Neural crest cell (in vitro differentiated cells): ENCODE measurements at regions not wholly inside any gene's neighbourhood (a gene's known extent, or its start where the extent isn't known, plus 50 kb on each side); places are given as distances from the start of the nearest gene placed in this dataset.

Source experiments
- DNase-seq: peaks from one replicate; pipeline ENCODE4 v3.0.0; 2021; ENCODE audit warnings: low read depth, mixed read lengths, low spot score
- H3K27ac Mint-ChIP-seq: one replicate; pipeline ENCODE4 v1.8.0; 2021; ENCODE audit warnings: mild to moderate bottlenecking, mixed read lengths; ENCODE audit not compliant: unreplicated experiment
- H3K27me3 Mint-ChIP-seq: 2 replicates; pipeline ENCODE4 v1.8.0; 2021; ENCODE audit warnings: low read depth, mild to moderate bottlenecking, mixed read lengths
- H3K36me3 Mint-ChIP-seq: 2 replicates; pipeline ENCODE4 v1.8.0; 2021; ENCODE audit warnings: low read depth, mild to moderate bottlenecking, mixed read lengths
- H3K4me1 Mint-ChIP-seq: 2 replicates; pipeline ENCODE4 v1.8.0; 2021; ENCODE audit warnings: mixed read lengths
- H3K4me3 Mint-ChIP-seq: one replicate; pipeline ENCODE4 v1.8.0; 2021; ENCODE audit warnings: mild to moderate bottlenecking, mixed read lengths
- H3K9me3 Mint-ChIP-seq: 2 replicates; pipeline ENCODE4 v1.8.0; 2021; ENCODE audit warnings: mixed read lengths
- TF ChIP-seq, protein P1 (sequence below): fragments of 200-600 bp; sonication (generic); conservative IDR thresholded peaks from 2 replicates; pipeline ENCODE4 v1.5.0; 2021; ENCODE audit warnings: antibody characterized with exemption, mild to moderate bottlenecking

GRCh38 chr5:107213025-107213424 lies 457.7 kb downstream of the EFNA5 start:
- Mint-ChIP-seq H3K4me1 (no peaks in the 10 kb centered on the region), H3K36me3 (no peaks in the 10 kb centered on the region), H3K9me3 (no peaks in the 10 kb centered on the region), H3K27me3 (no peaks in the 10 kb centered on the region), H3K4me3 (no peak overlapping the region), H3K27ac (no peak overlapping the region)
- DNase-seq, result no peak
- TF ChIP-seq, protein P1, sequence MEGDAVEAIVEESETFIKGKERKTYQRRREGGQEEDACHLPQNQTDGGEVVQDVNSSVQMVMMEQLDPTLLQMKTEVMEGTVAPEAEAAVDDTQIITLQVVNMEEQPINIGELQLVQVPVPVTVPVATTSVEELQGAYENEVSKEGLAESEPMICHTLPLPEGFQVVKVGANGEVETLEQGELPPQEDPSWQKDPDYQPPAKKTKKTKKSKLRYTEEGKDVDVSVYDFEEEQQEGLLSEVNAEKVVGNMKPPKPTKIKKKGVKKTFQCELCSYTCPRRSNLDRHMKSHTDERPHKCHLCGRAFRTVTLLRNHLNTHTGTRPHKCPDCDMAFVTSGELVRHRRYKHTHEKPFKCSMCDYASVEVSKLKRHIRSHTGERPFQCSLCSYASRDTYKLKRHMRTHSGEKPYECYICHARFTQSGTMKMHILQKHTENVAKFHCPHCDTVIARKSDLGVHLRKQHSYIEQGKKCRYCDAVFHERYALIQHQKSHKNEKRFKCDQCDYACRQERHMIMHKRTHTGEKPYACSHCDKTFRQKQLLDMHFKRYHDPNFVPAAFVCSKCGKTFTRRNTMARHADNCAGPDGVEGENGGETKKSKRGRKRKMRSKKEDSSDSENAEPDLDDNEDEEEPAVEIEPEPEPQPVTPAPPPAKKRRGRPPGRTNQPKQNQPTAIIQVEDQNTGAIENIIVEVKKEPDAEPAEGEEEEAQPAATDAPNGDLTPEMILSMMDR, result no peak

DNA sequence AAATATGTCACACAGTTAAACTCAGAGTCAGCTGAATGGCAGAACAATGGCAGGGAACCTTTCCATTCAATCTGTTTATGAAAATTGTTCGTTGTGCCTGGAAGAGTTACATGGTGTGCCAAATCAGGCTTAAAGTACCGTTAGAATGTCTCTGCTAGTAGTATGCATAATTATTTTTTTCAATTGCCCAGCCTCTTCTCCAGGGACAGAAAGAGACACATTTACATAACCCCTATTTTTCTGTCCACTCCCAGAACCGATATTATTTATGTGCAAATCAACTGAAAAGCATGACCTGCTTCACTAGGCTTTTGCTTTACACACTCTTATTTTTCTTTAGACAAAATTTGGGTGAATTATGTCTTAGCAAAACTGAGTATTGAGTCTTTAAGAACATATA lies 459.1 kb downstream of the EFNA5 start:
- Mint-ChIP-seq H3K27me3 (no peaks in the 10 kb centered on the region), H3K4me1 (no peaks in the 10 kb centered on the region), H3K4me3 (no peak overlapping the region), H3K36me3 (no peaks in the 10 kb centered on the region), H3K27ac (no peak overlapping the region), H3K9me3 (no peaks in the 10 kb centered on the region)
- TF ChIP-seq, protein P1, result no peak
- DNase-seq, result no peak

DNA sequence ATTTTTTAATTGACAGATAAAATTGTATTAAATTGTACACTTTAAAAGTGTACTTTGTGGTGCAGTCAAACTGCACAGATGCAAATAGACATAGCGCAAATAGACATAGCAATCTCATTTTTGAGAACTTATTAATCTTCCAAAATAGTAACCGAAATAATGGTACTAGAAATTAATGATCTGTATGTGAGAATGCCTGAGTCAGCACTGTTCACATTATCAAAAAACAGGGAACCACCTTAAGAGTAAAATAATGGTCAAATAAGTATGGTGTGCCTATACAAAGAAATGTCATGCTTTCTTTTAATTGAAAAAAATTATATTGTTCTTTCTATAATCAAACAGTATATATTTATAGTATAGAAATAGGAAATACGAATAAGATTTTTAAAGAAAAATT lies 461.9 kb downstream of the EFNA5 start:
- no peak overlapping the region for H3K27ac Mint-ChIP-seq
- H3K27me3 Mint-ChIP-seq, result no peaks in the 10 kb centered on the region
- no peak overlapping the region for H3K4me3 Mint-ChIP-seq
- TF ChIP-seq, protein P1, result no peak
- H3K36me3 Mint-ChIP-seq, result no peaks in the 10 kb centered on the region
- no peaks in the 10 kb centered on the region for H3K4me1 Mint-ChIP-seq
- no peak for DNase-seq
- H3K9me3 Mint-ChIP-seq, result no peaks in the 10 kb centered on the region

DNA sequence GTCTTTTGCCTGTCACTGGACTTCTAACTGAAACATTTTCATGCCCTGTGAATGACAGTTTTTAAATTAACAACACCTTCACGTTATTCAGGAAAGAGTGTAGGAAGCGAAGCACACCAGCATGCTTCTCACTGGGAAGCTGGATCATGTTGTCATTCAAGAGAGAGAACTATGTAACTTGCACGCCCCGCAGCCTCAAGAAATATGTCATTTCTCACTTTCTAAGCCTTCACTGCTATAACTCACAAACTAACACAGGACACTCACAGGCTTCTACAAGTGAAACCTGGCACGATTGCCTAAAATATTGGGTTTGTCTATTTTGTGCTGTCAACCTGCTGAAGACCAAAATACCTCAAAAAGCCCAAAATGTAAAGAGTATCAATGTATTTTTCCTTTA lies 466.3 kb downstream of the EFNA5 start:
- no peaks in the 10 kb centered on the region for H3K9me3 Mint-ChIP-seq
- H3K36me3 Mint-ChIP-seq, result no peaks in the 10 kb centered on the region
- no peak for DNase-seq
- H3K4me3 Mint-ChIP-seq, result no peak overlapping the region
- TF ChIP-seq, protein P1, result no peak
- no peaks in the 10 kb centered on the region for H3K4me1 Mint-ChIP-seq
- H3K27me3 Mint-ChIP-seq, result no peaks in the 10 kb centered on the region
- H3K27ac Mint-ChIP-seq, result peak overlapping the region; percentile 60

DNA sequence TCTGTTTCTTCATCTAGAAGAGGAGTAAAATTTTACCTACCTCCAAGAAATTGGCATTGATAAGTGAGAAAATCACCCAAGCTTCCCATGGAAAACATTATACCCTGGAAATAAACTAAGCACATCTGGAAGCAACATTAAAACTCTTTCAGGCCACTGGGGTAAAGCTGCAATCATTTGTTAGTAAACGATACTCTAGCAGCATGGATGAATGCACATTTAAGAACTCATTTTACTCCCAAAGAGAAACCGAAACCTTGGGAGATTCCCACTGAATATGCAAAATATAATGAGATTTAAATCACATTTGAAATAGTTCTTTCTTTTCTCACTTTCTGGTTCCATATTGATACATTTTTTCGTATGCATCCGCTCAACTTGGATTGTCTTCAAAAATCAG lies 467.5 kb downstream of the EFNA5 start:
- no peak overlapping the region for H3K27ac Mint-ChIP-seq
- no peaks in the 10 kb centered on the region for H3K9me3 Mint-ChIP-seq
- no peak overlapping the region for H3K4me3 Mint-ChIP-seq
- no peaks in the 10 kb centered on the region for H3K27me3 Mint-ChIP-seq
- H3K36me3 Mint-ChIP-seq, result no peaks in the 10 kb centered on the region
- no peak for DNase-seq
- TF ChIP-seq, protein P1, result no peak
- H3K4me1 Mint-ChIP-seq, result no peaks in the 10 kb centered on the region

DNA sequence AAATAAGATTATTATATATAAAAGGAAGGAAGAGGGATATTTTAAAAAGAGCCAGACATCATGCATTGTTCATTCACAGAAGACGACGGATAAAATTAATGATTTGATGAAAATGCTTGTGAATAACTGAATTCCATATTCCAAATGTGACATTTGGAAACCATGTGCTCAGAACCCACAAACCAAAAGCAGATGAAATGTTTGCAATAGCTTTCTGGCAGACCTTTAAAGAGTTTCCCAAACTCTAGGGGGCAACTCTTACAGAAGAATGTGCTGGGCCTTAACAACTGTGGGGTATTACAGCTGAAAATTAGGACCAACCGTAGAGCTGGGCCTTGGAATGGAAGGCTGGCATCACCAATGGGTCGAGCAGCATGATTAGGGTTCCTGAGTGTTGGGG lies 471.0 kb downstream of the EFNA5 start:
- Mint-ChIP-seq H3K36me3 (no peaks in the 10 kb centered on the region), H3K9me3 (no peaks in the 10 kb centered on the region), H3K27me3 (no peaks in the 10 kb centered on the region), H3K27ac (no peak overlapping the region), H3K4me1 (no peaks in the 10 kb centered on the region), H3K4me3 (no peak overlapping the region)
- TF ChIP-seq, protein P1, result no peak
- DNase-seq, result no peak
